ENCODE measurements at regions not wholly inside any gene's neighbourhood (a gene's known extent, or its start where the extent isn't known, plus 50 kb on each side); places are given as distances from the start of the nearest gene placed in this dataset.
A peak's percentile ranks its signal among the peaks of the same experiment; 100 is the strongest.

GRCh38 chr18:45384137-45384961 is 230.9 kb upstream of the SLC14A2 start:
- TF ChIP-seq CTCF (IDR thresholded peaks at IDR 0.05) (peak; percentile 67 to 73 (median 71)), POLR2A (IDR thresholded peaks at IDR 0.05) (no peak)

Data from right lobe of liver (tissue), 4 donors.